Kidney capillary endothelial cell (primary cell): ENCODE measurements at regions not wholly inside any gene's neighbourhood (a gene's known extent, or its start where the extent isn't known, plus 50 kb on each side); places are given as distances from the start of the nearest gene placed in this dataset.
"Not testable (repeated sequence)": the region's sequence is repeated elsewhere in the genome, so short reads cannot be mapped to it uniquely, and the experiment has no call there.

Experiments used
- DNase-seq: peaks from one replicate; pipeline ENCODE4 v3.0.0-alpha.2; 2018; ENCODE audit warnings: low spot score

DNA sequence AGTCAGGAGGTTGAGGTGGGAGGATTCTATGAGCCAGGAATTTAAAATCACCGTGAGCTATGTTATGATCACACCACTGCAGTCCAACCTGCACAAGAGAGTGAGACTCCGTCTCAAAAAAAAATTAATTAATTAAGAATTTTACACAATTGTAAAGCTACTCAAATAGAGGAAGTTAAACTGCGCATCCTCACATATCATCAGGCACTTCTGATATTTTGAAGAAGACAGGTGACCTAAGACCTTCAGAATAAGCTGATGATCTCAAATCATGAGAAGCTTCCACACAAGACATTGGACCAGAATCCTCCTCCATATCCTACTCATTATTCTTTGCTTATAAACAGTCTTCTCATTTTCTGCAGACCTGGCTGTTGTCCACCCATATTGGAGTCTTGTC, 800.9 kb downstream of the TMEM121 start:
- DNase-seq, result no peak

DNA sequence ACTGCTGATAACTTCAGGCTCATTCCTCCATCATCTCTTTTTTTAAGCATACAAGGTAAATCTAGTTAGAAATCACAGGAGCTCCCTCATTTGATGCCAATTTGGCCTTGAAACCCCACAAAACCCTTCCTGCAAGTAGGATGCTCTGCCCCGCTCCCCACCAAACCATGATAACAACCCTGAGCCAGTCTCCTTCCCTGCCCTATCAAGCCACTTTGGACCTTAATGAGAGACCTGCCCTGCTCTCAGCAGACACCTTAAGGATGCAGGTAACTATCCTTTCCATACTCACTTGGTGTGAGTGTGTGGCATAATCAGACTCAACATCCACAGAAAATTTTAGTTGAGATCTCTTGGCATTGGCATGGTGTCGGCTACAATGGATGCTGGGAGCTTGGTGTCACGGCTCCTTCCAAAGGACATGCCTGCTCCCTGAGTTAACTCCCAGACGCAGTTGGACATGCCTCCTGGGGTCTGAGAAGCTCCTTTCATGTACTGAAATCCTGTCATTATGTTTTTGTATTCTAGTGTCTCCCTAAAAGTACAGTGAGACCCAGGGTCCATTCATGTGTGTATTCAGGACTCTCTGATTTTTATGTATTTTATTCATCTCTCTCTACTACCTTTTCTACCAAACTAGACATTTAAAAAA, 801.4 kb downstream of the TMEM121 start:
- not testable (repeated sequence) for DNase-seq

DNA sequence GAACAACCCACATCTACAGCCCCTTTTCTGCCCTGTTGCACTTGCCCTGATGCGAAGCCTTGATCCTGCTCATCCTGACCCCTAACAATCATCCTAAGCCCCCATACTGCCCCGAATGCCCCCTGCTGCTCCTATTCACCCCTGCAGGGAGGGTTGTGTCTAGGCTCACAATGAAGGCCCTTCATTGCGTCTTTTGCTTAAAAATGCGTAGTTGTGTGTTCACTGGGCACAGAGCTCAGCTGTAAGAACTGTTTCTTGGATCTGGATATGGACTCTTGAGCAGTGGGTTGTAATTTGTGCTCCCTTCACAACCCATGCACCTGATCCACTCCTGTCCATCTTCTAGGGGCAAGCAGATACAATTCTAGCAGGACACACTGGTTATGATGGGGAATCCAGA, 802.9 kb downstream of the TMEM121 start:
- DNase-seq, result not testable (repeated sequence)

DNA sequence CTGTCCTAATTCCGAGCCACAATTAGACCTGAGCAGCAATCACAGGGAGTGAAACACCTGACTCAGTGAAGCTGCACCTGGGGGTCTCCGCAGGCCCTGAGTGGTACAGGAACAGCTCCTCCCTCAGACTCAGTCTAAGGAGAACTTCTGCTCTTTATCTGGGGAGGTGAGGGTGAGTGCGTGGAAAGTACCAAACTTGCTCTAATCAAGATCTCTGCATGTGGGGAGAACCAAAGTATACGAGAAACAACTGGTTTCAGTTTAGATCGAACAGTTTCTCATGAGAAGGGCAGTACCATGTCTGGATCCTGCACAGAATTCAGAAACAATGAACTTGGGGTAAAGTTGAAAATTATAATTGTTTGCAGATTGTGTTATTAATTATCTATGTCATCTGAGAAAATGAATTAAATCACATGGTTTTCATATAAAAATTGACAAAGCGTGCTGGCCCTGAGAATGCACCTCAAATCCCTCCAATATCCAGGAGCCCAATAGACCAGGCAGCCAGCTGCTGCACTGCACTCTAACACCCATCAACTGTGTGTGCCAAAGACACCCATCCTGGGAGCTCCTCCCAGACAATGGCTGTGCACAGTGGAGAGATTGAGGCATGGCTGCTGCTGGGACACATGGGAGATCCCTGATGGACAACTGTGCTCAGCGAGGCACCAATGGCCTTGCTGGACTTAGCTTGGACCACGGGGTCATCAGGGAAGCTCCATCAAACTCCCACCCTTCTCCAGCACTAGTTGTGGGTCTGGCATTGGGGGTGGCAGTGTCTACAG, 803.8 kb downstream of the TMEM121 start:
- not testable (repeated sequence) for DNase-seq

DNA sequence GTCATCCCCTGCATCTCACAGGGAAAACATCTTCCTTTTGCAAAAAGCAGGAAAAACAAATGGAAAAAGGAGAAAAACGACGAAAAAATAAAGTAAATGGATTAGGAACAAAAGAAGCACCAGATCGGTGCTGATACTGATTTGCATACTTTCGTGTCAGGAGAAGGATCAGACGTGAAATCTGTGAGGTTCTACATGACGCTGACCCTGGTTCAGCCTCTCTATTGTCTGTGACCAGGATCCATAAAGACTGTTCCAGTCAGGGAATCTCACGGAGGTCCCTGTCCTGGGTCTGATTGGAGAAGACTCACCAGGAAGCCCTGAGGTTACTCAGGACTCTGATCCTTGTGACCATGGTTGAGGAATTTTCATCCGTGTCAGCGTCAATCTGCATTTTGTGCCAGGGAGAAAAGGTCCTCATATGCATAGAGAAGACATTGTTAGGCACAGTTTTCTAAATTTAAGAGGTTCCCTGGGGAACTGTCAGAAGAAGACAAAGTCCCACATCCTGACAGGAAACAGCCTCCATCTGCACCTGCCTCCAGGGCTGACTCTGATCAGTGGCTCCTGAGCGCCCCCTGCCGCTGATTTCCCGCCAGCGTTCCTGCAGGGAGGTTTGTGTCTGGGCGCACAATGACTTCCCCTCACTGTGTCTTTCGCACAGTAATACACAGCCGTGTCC, 808.2 kb downstream of the TMEM121 start:
- DNase-seq, result not testable (repeated sequence)

DNA sequence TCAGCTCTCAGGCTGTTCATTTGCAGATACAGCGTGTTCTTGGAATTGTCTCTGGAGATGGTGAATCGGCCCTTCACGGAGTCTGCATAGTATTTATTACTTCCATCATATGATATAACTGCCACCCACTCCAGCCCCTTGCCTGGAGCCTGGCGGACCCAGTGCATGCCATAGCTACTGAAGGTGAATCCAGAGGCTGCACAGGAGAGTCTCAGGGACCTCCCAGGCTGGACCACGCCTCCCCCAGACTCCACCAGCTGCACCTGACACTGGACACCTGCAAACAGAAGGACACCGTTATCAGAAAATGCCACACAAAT, 808.7 kb downstream of the TMEM121 start:
- DNase-seq, result not testable (repeated sequence)

DNA sequence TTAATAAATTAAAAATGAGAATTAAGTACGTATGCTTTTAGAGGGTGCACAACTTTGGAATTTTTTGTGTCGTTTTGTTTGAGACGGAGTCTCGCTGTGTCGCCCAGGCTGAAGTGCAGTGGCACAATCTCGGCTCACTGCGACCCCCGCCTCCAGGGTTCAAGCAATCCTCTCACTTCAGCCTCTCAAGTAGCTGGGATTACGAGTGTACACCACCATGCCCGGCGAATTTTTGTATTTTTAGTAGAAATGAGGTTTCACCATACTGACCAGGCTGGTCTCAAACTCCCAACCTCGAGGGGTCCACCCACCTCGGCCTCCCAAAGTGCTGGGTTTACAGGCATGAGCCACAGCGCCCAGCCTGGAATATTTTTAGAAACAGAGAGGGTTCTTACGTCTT, 812.4 kb downstream of the TMEM121 start:
- not testable (repeated sequence) for DNase-seq

DNA sequence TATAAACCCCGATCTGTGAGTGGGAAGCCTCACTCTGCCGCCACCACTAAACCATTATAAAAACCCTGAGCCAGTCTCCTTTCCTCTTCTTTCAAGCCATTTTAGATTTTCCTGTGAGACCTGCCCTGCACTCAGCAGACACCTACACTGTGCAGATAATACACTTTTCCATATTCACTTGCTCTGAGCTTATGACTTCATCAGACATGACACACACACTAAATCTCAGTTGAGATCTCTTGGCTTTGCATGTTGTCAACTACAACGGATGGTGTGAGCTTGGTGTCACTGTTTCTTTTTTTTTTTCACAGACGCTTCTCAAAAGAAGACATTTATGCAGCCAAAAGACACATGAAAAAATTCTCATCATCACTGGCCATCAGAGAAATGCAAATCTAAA, 814.3 kb downstream of the TMEM121 start:
- DNase-seq, result not testable (repeated sequence)

DNA sequence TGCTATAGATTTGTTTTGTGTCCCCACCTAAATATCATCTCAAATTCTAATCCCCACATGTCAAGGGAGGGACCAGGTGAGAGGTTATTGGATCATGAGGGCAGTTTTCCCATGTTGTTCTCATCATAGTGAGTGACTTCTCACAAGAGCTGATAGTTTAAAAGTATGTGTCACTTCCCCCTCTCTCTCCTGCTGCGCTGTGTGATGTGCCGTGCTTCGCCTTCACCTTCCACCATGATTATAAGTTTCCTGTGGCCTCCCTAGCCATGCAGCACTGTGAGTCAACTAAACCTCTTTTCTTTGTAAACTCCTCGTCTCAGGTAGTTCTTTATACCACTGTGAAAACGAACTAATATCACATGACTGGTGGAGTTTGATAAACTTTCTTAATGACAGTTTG, 814.8 kb downstream of the TMEM121 start:
- not testable (repeated sequence) for DNase-seq

DNA sequence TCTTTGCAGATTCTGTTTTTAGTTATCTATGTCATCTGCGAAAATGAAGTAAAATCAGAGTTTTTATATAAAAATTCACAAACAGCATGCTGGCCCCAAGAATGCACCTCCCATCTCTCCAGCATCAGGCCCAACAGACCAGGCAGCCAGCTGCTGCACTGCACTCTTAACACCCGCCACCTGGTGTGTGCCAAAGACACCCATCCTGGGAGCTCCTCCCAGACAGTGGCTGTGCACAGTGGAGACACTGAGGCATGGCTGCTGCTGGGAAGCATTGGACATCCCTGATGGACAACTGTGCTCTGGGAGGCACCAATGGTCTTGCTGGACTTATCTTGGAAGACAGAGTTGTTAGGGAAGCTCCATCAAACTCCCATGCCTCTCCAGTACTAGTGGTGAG, 817.2 kb downstream of the TMEM121 start:
- no peak for DNase-seq

DNA sequence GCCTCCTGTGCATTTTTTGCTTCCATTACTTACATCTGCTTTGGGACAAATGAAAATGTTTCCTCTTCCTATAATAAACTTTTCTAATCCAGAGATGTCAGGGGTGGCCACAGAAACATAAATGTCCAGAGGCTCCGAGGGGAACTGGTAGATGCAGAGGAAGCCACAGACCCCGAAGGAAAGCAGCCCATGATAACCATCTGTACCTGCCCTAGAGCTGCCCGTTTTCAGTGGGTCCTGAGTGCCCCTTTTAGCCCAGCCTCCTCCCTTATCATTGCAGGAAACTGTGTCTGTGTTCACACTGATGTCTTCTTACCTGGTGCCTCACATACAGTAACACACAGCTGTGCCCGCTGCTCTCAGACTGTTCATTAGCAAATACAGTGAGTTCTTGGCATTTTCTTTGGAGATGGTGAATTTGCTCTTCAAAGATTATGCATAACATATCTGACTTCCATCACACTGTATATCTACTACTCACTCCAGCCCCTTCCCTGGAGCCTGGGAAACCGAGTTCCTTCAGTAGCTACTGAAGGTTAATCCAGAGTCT, 817.8 kb downstream of the TMEM121 start:
- DNase-seq, result not testable (repeated sequence)

DNA sequence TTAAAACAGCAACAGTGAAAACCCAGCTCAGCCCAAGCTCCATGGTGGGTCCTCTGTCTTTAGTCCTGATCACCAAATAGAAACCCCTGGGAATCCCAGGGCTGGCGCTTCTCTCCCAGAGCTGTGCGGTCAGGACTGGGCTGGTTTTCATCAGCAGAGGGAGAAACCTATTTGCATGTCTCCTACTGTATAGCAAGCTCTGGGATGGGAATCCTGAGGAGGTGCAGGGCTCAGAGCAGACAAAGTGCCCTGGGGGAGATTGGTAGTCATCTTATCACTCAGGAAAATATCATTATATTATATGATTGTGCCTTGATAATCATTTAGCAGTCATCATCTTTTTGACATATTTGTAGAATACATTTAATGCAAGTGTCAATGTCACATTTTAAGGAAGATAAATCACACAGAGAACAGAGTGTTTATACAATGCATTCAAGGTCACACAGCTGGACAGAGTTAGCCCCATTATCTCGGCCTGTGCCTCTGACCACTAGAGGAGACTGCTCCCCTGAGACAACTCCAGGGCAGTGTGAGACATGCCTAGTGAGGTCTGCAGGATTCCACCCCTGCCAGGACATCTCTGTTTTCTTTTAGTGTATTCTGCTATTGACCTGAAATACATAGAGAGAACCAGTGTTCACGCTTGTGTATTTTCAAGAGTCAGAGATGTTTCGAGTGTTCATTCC, 818.6 kb downstream of the TMEM121 start:
- not testable (repeated sequence) for DNase-seq

DNA sequence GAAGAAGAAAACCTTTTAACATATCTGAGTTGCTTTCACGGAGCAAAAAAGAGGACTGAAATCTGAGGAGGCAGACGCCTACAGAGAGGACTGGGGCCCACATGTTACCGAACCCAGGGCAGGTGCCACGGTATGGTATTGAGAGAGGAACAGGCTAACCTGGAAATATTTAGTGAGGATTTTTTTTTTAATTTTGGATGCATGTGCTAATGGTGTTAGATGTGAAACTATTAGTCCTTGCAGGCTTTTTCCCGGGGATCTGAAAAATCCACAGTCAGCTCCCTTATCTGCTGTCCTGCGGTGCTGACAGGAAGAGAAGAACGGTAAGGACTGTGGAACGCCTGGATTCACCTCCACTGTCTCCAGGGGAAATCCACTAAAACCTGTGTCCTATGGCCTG, 819.7 kb downstream of the TMEM121 start:
- no peak for DNase-seq

DNA sequence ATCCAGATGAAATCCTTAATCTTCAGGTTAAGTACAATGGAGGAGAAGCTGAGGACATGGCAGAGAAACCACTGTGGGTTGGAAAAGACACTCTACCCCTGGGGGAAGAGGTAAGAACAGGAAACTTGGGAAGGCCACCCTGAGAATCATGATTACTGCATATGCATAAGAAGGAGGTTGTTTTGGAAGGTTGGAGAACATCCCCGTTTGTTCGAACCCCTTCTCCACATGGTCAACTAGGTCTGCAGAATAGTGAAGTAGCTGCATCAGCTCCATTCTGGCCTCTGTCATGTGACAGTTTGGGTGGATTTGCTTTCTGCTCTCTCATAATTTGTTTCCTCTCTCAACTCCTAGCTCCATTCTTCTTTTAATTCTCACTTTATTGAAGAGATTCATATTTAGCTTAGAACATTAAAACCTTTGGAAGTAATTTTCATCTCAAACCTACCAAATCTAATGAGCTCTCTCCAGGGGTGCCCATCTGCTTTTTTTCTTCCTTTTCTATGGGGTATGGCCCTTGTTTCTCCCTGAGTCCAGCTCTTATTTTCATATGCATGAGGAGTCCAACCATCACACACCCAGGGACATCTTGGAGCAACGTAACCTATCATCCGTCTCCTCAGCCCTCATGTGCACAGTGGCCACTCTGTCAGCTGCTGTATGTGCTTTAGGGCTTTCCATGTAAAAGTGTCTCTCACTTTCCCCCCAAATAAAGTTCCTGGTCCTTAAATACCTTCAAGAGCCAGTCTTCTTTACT, 820.3 kb downstream of the TMEM121 start:
- DNase-seq, result no peak

DNA sequence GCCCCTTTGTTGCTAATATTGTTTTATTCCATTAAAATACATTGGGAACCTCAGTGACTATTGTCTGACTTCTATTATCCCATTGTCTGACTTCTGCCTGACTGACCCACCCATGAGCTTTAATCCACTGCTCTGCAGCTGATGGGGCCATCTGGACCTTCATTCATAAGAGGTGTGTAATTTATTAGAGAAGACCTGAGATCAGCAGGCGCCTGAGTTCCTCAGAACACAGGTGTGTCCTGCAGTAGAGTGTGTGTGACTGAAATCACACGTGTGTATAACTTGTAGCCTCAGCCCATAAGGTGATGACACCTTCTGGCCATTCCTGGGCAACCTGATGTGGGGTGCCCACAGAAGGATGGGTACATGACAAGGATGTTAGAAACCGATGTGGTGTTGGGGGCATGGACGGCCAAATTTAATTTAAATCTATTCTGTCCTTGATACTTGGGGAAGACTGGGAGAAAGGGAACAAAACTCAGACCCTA, 821.0 kb downstream of the TMEM121 start:
- DNase-seq, result no peak

DNA sequence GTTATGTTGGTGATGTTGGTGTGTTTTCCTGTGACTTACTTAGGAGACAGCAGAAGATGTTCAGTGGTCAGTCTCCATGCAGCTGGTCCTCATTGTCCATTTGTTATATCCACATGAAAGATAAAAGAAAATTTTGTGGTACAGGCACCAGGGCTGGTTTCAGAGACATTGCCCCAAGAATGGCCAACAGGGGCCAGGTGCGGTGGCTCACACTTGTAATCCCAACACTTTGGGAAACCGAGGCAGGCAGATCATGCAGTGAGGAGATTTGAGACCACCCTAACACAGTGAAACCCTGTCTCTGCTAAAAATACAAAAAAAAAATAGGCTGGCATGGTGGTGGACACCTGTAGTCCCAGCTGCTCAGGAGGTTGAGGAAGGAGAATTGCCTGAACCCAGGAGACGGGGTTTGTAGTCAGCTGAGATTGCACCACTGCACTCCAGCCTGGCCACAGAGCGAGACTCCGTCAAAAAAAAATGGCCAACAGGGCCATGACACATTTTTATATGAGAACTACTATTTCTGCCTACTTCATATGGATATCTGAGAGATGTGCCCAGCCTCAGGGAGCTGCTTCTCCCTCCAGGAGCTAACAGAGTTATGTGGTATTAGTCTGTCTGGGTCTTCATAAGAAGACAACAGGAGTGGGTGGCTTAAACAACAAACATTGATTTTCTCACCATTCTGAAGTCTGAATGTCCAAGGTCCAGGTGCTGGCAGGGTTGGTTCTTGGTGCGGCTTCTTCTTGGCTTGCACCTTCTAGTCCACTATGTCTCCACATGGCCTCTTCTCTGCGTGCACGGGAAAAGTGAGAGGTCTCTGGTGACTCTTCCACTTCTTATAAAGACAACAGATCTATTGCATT, 821.7 kb downstream of the TMEM121 start:
- no peak for DNase-seq

DNA sequence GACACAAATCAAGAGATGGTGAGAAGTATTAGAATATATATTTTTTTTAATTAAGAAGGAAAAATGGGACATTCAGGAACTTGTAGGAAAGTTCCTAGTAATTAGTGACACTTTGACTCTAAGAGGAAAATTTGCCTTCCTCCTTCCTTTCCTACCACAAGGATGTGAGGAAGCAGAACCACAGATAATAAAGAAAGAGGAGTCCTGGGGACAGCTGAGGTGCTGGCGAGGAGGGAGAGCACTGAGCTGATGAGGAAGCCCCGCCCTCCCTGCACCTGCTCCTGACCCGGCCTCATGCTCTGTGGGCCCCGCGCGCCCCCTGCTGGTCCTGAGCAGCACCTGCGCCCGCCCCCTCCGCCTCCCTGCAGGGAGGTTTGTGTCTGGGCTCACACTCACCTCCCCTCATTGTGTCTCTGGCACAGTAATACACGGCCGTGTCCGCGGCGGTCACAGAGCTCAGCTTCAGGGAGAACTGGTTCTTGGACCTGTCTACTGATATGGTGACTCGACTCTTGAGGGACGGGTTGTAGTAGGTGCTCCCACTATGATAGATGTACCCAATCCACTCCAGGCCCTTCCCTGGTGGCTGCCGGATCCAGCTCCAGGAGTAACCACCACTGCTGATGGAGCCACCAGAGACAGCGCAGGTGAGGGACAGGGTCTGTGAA, 822.6 kb downstream of the TMEM121 start:
- DNase-seq, result not testable (repeated sequence)

DNA sequence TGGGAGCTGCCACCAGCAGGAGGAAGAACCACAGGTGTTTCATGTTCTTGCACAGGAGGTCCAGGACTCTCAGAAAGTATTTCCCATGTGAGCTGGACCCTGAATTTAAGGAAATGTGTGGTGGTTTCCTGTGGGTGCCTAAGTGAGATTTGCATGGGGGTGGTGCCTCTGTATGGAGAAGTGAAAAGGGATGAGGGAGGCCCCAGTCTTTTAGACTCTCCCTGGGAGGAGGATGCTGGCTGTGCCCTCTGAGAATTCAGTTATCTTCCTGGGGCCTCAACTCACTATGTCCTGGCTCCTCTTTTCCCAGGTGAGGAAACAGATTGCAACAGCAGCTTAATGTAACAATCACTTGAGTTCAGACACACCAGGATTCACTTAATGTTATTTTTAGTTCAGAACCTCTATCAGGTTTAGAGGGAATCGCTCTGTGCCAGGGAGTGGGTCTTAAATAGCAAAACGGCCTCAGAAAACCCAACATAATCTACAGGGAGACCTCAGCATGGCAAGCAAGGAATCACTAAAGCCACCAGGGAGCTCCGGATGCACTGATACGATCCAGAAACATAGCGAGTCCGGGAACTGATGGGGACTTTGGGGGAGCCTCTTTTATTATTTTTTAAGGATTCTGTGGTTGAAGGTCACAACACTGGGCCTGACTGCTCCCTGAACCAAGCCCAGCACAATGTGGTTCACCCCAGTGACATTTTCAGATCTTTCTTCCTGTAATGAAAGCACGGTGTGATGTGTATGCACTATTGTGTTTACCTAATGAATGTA, 823.5 kb downstream of the TMEM121 start:
- not testable (repeated sequence) for DNase-seq
